Psoas muscle (tissue), 7 donors: ENCODE measurements at regions not wholly inside any gene's neighbourhood (a gene's known extent, or its start where the extent isn't known, plus 50 kb on each side); places are given as distances from the start of the nearest gene placed in this dataset.
"Not testable (repeated sequence)": the region's sequence is repeated elsewhere in the genome, so short reads cannot be mapped to it uniquely, and the experiment has no call there.

Experiments
- ATAC-seq, 4 donors: fragments of 200-7000 bp; cut with Tn5 transposase; one replicate each; pipeline ENCODE4 v1.9.1; 2020; ENCODE audit warnings: moderate library complexity in 3 of 4, mild to moderate bottlenecking in 2 of 4
- DNase-seq, 2 donors: peaks; one replicate each; pipeline ENCODE4 v3.0.0-alpha.2; 2020
- H3K27ac ChIP-seq: fragments of 200-600 bp; one replicate; pipeline ENCODE4 v1.8.0; 2022
- H3K27me3 ChIP-seq, 3 donors: fragments of 200-600 bp in 1 of 3; one replicate each; pipeline versions ENCODE4 v1.6.1 to v1.8.0; 2013 to 2022; ENCODE audit warnings: low read length in 2 of 3, mild to moderate bottlenecking in 2 of 3, moderate library complexity in 1 of 3; ENCODE audit not compliant: insufficient read depth in 3 of 3
- H3K36me3 ChIP-seq, 2 donors: fragments of 200-600 bp in 1 of 2; one replicate each; pipeline versions ENCODE4 v1.6.1 to v1.8.0; 2013 to 2022; ENCODE audit warnings: low read depth in 1 of 2, mild to moderate bottlenecking in 1 of 2, moderate library complexity in 1 of 2; ENCODE audit not compliant: insufficient read depth in 1 of 2
- H3K4me1 ChIP-seq: fragments of 200-600 bp; one replicate; pipeline ENCODE4 v1.8.0; 2022
- H3K4me3 ChIP-seq: fragments of 200-600 bp; one replicate; pipeline ENCODE4 v1.8.0; 2022; ENCODE audit warnings: mild to moderate bottlenecking
- H3K9me3 ChIP-seq: fragments of 200-600 bp; one replicate; pipeline ENCODE4 v1.8.0; 2022
- CTCF ChIP-seq: fragments of 200-600 bp; IDR thresholded peaks from one replicate; pipeline ENCODE4 v1.8.0; 2022; ENCODE audit warnings: antibody characterized with exemption
- WGBS, 3 donors: extraction: QIAGEN DNeasy Blood & Tissue Kit; methylation state at CpG; one replicate each; pipeline versions ENCODE4 v1.1.6 to v1.1.7; 2013; 5-methylcytosine and 5-hydroxymethylcytosine counted together
- intact Hi-C, 2 donors: fragments of 100-400 bp; cut with DNase I; formaldehyde crosslinking; loops; one replicate each; pipeline versions ENCODE4 v1.11.0 to v1.14.2; 2022
- donor health status: healthy with polysubstance abuse.
- donor health status: DM: no; HTN: no; CAD: no; lungs with moderate emphysema.
- donor health status: Bipolar disorder and iron deficiency.
- donor health status: healthy.
- donor health status: DM: yes; HTN: yes; CAD: no.
- donor health status: DM: no; HTN: no; CAD: no.
- donor health status: DM: yes; HTN: yes; CAD: no.

DNA sequence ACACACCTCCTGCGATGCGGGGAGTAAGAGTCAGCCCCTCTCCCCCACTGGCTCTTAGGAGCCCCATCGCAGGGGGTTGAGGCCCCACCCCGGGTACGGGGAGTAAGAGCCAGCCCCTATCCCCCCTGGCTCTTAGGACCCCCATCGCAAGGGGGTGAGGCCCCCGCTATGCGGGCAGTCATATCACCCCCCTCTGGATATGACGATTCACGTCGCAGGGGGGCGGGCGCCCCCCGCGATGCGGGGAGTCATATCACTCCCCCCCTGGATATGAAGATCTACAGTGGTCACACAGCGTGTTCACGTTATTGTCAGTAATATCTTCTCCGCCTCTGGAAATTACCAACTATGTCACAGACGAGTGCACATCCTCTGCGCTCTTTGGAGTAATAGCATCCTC, 61.1 kb downstream of the DEFB131A start:
- intact Hi-C loops, H3K36me3 ChIP-seq, H3K4me1 ChIP-seq, H3K9me3 ChIP-seq, H3K27me3 ChIP-seq, H3K4me3 ChIP-seq, DNase-seq, ATAC-seq, H3K27ac ChIP-seq: not testable (repeated sequence)
- 90 to 93% (median 93%) methylated on average over 11 to 21 of the region's 21 CpGs for WGBS, 3 donors

DNA sequence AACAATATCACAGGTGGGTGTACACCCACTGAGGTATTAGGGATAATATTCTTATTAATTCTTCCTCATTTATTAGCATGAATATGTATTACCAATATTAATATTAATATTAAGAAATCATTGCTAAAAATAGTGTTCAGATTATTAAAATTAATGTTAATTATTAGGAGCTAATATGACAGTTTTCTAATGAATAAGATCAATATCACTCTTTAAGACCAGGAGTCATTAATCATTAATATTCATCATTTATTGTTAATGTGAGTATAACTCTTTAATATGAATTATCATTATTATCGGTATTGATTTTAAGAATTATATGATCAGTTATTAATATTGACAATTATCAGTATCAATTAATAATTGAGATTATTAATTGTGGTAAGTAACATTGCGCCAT, 62.5 kb downstream of the DEFB131A start:
- H3K36me3 ChIP-seq, ATAC-seq, H3K4me1 ChIP-seq, DNase-seq, H3K27ac ChIP-seq, H3K4me3 ChIP-seq, H3K27me3 ChIP-seq, H3K9me3 ChIP-seq, intact Hi-C loops: not testable (repeated sequence)
- WGBS, 3 donors, result 77 to 90% (median 84%) methylated on average over 2 of the region's 2 CpGs

DNA sequence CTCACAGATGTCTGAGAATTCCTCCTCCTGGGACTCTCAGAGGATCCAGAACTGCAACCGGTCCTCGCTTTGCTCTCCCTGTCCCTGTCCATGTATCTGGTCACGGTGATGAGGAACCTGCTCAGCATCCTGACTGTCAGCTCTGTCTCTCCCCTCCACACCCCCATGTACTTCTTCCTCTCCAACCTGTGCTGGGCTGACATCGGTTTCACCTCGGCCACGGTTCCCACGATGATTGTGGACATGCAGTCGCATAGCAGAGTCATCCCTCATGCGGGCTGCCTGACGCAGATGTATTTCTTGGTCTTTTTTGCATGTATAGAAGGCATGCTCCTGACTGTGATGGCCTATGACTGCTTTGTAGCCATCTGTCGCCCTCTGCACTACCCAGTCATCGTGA, 68.7 kb downstream of the DEFB131A start:
- H3K4me3 ChIP-seq, intact Hi-C loops, H3K36me3 ChIP-seq, H3K9me3 ChIP-seq, ATAC-seq, H3K27ac ChIP-seq, DNase-seq, H3K27me3 ChIP-seq, H3K4me1 ChIP-seq: not testable (repeated sequence)
- WGBS, 3 donors, result 82 to 92% (median 84%) methylated on average over 11 to 12 of the region's 12 CpGs

DNA sequence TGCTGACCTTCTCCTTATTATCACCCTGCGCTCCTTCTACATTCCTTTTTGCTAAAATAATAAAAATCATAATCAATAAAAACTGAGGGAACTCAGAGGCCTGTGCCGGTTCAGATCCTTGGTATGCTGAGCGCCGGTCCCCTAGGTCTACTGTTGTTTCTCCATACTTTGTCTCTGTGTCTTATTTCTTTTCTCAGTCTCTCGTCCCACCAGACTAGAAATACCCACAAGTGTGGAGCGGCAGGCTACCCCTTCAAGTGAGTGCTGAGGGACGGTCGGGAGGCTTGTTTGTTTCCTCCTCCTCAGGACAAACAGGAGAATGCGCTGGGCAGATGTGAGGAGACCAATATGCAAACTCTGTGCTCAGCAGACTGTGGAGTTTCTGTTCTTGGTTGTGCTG, 75.4 kb downstream of the DEFB131A start:
- H3K27ac ChIP-seq, H3K4me1 ChIP-seq, ATAC-seq, H3K27me3 ChIP-seq, H3K4me3 ChIP-seq, H3K9me3 ChIP-seq, intact Hi-C loops, H3K36me3 ChIP-seq, DNase-seq: not testable (repeated sequence)
- WGBS, 3 donors, result 73 to 84% (median 80%) methylated on average over 8 to 9 of the region's 9 CpGs

DNA sequence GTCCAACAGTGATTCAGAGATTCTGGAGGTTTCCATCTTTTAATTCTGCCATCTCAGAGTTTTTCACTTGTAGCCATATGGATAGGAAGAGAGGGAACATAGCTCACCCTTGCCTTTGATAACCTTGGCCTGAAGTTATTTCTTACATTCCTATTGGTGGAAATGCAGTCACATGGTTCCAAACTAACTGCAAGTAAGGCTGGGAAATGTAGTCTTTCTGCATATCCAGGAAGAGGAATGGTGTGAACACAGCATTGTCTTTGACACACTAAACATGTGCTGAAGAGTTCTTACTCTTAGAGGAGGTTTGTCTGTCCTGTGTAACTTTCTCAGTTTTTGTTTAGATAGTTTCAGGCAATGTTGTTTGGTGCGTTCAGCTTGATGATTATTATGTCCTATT, 78.7 kb downstream of the DEFB131A start:
- 90 to 96% (median 92%) methylated on average over 1 of the region's 1 CpG for WGBS, 3 donors
- H3K27me3 ChIP-seq, ATAC-seq, H3K9me3 ChIP-seq, H3K27ac ChIP-seq, H3K4me1 ChIP-seq, DNase-seq, H3K36me3 ChIP-seq, intact Hi-C loops, H3K4me3 ChIP-seq: not testable (repeated sequence)

GRCh38 chr4:9524406-9524805, 80.2 kb downstream of the DEFB131A start:
- H3K36me3 ChIP-seq, H3K27me3 ChIP-seq, H3K4me3 ChIP-seq, DNase-seq, H3K27ac ChIP-seq, ATAC-seq, H3K9me3 ChIP-seq, intact Hi-C loops, H3K4me1 ChIP-seq: not testable (repeated sequence)
- WGBS, 3 donors, result 63 to 73% (median 68%) methylated on average over 10 to 18 of the region's 18 CpGs

DNA sequence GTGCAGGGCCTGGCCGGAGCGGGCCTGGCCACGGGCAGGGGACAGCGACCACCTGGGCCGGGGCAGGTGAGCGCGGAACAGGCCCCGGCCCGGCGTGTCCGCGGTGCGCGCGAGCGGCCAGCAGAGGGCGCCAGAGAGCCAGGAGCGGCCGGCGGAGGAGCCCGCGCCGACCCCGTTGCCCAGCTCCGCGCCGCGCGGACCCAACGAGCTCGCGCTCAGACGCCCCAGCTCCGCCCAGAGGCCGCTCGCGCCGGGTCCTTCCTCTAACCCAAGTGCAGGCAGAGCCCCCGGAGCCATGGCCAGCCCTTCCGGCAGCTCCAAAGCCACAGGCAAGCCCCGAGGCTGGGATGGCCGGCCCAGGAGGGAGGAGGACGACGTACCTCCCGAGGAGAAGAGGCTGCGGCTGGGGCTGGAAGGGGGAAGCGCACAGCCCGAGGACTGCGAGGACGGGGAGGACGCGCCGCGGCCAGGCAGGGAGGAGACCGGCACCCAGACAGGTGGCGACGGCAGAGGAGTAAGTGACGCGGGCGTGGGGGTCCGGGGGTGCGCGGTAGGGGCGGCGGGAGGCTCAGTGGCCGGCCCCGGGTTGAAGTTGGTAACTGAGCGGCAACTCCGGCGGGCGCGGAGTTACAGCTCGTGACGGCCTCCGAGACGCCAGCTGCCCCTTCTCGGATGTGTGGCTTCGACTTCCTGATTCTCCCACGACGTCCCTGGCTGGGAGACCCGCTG, 88.1 kb downstream of the DEFB131A start:
- H3K27me3 ChIP-seq, H3K27ac ChIP-seq, intact Hi-C loops, H3K9me3 ChIP-seq, H3K4me1 ChIP-seq, H3K36me3 ChIP-seq, ATAC-seq: not testable (repeated sequence)
- peak; percentile 76 for TF ChIP-seq CTCF
- peak overlapping the region; percentile 57 for H3K4me3 ChIP-seq
- peak; percentile 76 for DNase-seq
- WGBS, 3 donors, result 1% methylated on average over 52 to 81 of the region's 81 CpGs

GRCh38 chr4:9532863-9533192, 88.6 kb downstream of the DEFB131A start:
- H3K27me3 ChIP-seq, ATAC-seq, H3K4me1 ChIP-seq, intact Hi-C loops, H3K27ac ChIP-seq, H3K9me3 ChIP-seq, H3K36me3 ChIP-seq, DNase-seq: not testable (repeated sequence)
- WGBS, 3 donors, result 18 to 34% (median 23%) methylated on average over 11 to 15 of the region's 15 CpGs
- peak overlapping the region; percentile 57 for H3K4me3 ChIP-seq

GRCh38 chr4:9537101-9537500, 92.9 kb downstream of the DEFB131A start:
- H3K36me3 ChIP-seq, H3K27ac ChIP-seq, H3K4me1 ChIP-seq, DNase-seq, H3K27me3 ChIP-seq, H3K4me3 ChIP-seq, H3K9me3 ChIP-seq, ATAC-seq, intact Hi-C loops: not testable (repeated sequence)
- 67 to 70% (median 67%) methylated on average over 9 of the region's 9 CpGs for WGBS, 3 donors

- H3K27me3 ChIP-seq, ATAC-seq, H3K4me3 ChIP-seq, H3K9me3 ChIP-seq, H3K4me1 ChIP-seq, H3K27ac ChIP-seq, H3K36me3 ChIP-seq, DNase-seq, intact Hi-C loops: not testable (repeated sequence)
- WGBS, 3 donors, result 69 to 86% (median 83%) methylated on average over 5 of the region's 5 CpGs
Observed at GRCh38 chr4:9539939-9540520, 95.8 kb downstream of the DEFB131A start.
